ENCODE measurements at regions not wholly inside any gene's neighbourhood (a gene's known extent, or its start where the extent isn't known, plus 50 kb on each side); places are given as distances from the start of the nearest gene placed in this dataset.

- TF ChIP-seq, protein P1, sequence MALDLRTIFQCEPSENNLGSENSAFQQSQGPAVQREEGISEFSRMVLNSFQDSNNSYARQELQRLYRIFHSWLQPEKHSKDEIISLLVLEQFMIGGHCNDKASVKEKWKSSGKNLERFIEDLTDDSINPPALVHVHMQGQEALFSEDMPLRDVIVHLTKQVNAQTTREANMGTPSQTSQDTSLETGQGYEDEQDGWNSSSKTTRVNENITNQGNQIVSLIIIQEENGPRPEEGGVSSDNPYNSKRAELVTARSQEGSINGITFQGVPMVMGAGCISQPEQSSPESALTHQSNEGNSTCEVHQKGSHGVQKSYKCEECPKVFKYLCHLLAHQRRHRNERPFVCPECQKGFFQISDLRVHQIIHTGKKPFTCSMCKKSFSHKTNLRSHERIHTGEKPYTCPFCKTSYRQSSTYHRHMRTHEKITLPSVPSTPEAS (tag by site-specific recombination; IDR thresholded peaks at IDR 0.05) = no peak
- TF ChIP-seq ZNF776 (tag by site-specific recombination; IDR thresholded peaks at IDR 0.05; ENCODE audit: borderline replicate concordance) = no peak
- TF ChIP-seq ZNF621 (tag by site-specific recombination; IDR thresholded peaks at IDR 0.05) = no peak
- no peak for TF ChIP-seq ZNF580 (tag by site-specific recombination; IDR thresholded peaks at IDR 0.05)
- no peak for TF ChIP-seq ZNF785 (tag by site-specific recombination; IDR thresholded peaks at IDR 0.05)
- no peak for TF ChIP-seq ZNF645 (tag by site-specific recombination; IDR thresholded peaks at IDR 0.05)
- TF ChIP-seq ZNF18 (tag by site-specific recombination; IDR thresholded peaks at IDR 0.05) = no peak
Measured at GRCh38 chr18:10225300-10225699, 229.1 kb upstream of the APCDD1 start (continued).

DNA sequence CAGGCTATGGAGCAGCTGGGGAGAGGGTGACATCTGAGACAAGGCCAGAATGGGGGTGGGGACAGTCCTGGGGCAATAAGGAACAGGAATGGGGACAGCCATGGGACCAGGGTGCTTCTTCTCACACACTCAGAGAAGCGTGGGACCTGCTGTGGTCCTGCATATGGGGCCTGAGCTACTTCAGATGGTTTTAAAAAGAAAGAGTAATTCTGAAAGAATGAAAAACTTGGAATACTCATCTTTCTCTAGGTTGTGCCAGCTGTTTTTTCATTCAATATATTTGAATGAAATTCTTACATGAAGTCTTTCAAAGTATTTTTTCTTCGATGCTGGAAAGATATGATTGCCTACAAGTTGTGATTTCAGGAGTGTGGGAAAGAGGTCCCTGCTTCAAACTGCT lies 227.5 kb upstream of the APCDD1 start:
- H3K9me3 ChIP-seq (ENCODE audit: control insufficient read depth, insufficient read depth, low read depth, low read length) = no peaks in the 10 kb centered on the region; the same call in 1 of the 2 replicates
- H3K36me3 ChIP-seq (ENCODE audit: control insufficient read depth in 2 of 2, insufficient read depth in 1 of 2, low read length in 2 of 2) = no peaks in the 10 kb centered on the region
- POLR2A ChIA-PET = no interaction called here
- CTCF ChIA-PET = no interaction called here
- no peak overlapping the region for H3K4me3 ChIP-seq (ENCODE audit: low read depth, low read length)
- no peak overlapping the region for H3K27ac ChIP-seq (ENCODE audit: extremely low read depth, low read depth, low read length)
- TF ChIP-seq ZNF600 (tag by site-specific recombination; IDR thresholded peaks at IDR 0.05) (no peak), ZNF350 (tag by site-specific recombination; IDR thresholded peaks at IDR 0.05) (no peak), ZNF76 (tag by site-specific recombination; IDR thresholded peaks at IDR 0.05; ENCODE audit: borderline replicate concordance, low read depth) (no peak), ZNF266 (tag by site-specific recombination; IDR thresholded peaks at IDR 0.05; ENCODE audit: low read depth) (no peak), ZNF747 (tag by site-specific recombination; IDR thresholded peaks at IDR 0.05) (no peak), BCL11A (tag by site-specific recombination; IDR thresholded peaks at IDR 0.05; ENCODE audit: low read depth) (no peak), GLI2 (tag by site-specific recombination; IDR thresholded peaks at IDR 0.05; ENCODE audit: borderline replicate concordance, low read depth) (no peak)
- H3K4me1 ChIP-seq (ENCODE audit: control insufficient read depth, insufficient read depth, low read length) = no peaks in the 10 kb centered on the region

DNA sequence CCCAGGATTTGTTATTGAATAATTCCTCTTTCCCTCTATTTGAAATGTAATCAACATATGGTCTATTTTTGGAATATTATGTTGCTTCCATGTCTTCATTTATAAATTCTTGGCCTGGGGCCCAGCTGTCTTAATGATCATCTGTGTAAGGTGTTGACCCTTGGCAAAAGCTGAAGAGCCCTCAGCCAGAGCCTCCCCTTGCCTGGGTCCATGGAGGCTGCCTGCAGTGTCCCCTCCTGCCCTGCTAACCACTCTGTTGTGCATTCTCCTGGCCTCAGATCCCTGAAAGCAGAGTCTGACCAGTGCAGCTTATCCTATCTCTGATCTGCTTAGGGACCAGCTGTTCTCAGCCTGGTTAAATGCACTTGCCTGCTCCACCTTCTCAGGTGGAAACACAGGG lies 226.1 kb upstream of the APCDD1 start:
- ChIA-PET POLR2A (no interaction called here), CTCF (no interaction called here)
- no peaks in the 10 kb centered on the region; the same call in 1 of the 2 replicates for H3K4me1 ChIP-seq (ENCODE audit: control insufficient read depth, insufficient read depth, low read length)
- no peak overlapping the region for H3K27ac ChIP-seq (ENCODE audit: extremely low read depth, low read depth, low read length)
- H3K4me3 ChIP-seq (ENCODE audit: low read depth, low read length) = no peak overlapping the region
- H3K9me3 ChIP-seq (ENCODE audit: control insufficient read depth, insufficient read depth, low read depth, low read length) = no peaks in the 10 kb centered on the region; the same call in 1 of the 2 replicates
- no peaks in the 10 kb centered on the region for H3K36me3 ChIP-seq (ENCODE audit: control insufficient read depth in 2 of 2, insufficient read depth in 1 of 2, low read length in 2 of 2)
- TF ChIP-seq BCL11B (tag by site-specific recombination; IDR thresholded peaks at IDR 0.05; ENCODE audit: low read depth) = no peak
- TF ChIP-seq ZFP69B (tag by site-specific recombination; IDR thresholded peaks at IDR 0.05) = no peak
- TF ChIP-seq ZNF239 (tag by site-specific recombination; IDR thresholded peaks at IDR 0.05) = no peak
- no peak for TF ChIP-seq CTCF (tag by site-specific recombination; IDR thresholded peaks at IDR 0.05)
- no peak for TF ChIP-seq ELK4 (IDR thresholded peaks at IDR 0.05; ENCODE audit: borderline replicate concordance, low read depth, low read length)
- no peak for TF ChIP-seq ZNF561 (tag by site-specific recombination; IDR thresholded peaks at IDR 0.05; ENCODE audit: borderline replicate concordance)
- no peak for TF ChIP-seq ZNF704 (tag by site-specific recombination; IDR thresholded peaks at IDR 0.05)
- no peak for TF ChIP-seq ZNF394 (tag by site-specific recombination; IDR thresholded peaks at IDR 0.05; ENCODE audit: borderline replicate concordance)
- TF ChIP-seq ZBTB7A (tag by site-specific recombination; IDR thresholded peaks at IDR 0.05; ENCODE audit: low read depth) = no peak
- TF ChIP-seq ZNF292 (tag by site-specific recombination; IDR thresholded peaks at IDR 0.05; ENCODE audit: borderline replicate concordance, low read depth) = no peak
- no peak for TF ChIP-seq ZNF843 (tag by site-specific recombination; IDR thresholded peaks at IDR 0.05)
